ENCODE measurements at regions not wholly inside any gene's neighbourhood (a gene's known extent, or its start where the extent isn't known, plus 50 kb on each side); places are given as distances from the start of the nearest gene placed in this dataset.
A peak's percentile ranks its signal among the peaks of the same experiment; 100 is the strongest.
"Not testable (repeated sequence)": the region's sequence is repeated elsewhere in the genome, so short reads cannot be mapped to it uniquely, and the experiment has no call there.

DNA sequence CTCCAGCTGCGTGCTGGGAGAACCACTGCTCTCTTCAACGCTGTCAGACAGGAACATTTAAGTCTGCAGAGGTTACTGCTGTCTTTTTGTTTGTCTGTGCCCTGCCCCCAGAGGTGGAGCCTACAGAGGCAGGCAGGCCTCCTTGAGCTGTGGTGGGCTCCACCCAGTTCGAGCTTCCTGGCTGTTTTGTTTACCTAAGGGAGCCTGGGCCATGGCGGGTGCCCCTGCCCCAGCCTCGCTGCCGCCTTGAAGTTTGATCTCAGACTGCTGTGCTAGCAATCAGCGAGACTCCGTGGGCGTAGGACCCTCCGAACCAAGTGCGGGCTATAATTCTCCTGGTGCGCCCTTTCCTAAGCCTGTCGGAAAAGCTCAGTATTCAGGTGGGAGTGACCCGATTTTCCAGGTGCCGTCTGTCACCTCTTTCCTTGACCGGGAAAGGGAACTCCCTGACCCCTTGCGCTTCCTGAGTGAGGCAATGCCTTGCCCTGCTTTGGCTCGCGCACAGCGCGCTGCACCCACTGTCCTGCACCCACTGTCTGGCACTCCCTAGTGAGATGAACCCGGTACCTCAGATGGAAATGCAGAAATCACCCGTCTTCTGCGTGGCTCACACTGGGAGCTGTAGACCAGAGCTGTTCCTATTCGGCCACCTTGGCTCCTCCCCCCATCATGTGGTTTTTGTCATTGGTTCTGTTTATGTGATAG is 130.0 kb downstream of the LEPR start:
- H3K36me3 Mint-ChIP-seq; H3K4me1 ChIP-seq (ENCODE audit: control insufficient read depth, insufficient read depth, low read length, poor library complexity, severe bottlenecking); DNase-seq; H3K27ac ChIP-seq (ENCODE audit: insufficient read depth, low read length, poor library complexity, severe bottlenecking); H3K4me3 Mint-ChIP-seq; H3K36me3 ChIP-seq (ENCODE audit: control insufficient read depth, insufficient read depth, low read length); H3K27me3 Mint-ChIP-seq; H3K27me3 ChIP-seq (ENCODE audit: control insufficient read depth, insufficient read depth, low read length); H3K4me1 Mint-ChIP-seq; ATAC-seq (ENCODE audit: low read depth in 2 of 2); H3K4me3 ChIP-seq (ENCODE audit: low read depth, low read length); H3K9me3 ChIP-seq (ENCODE audit: control insufficient read depth in 2 of 2, low read length in 2 of 2): not testable (repeated sequence)
- peak overlapping the region in 1 of 3 donors; percentile 10 for H3K27ac Mint-ChIP-seq
- H3K9me3 Mint-ChIP-seq: peaks cover 0 to 37% (median 15%) of the 10 kb centered on the region in 7 donors

DNA sequence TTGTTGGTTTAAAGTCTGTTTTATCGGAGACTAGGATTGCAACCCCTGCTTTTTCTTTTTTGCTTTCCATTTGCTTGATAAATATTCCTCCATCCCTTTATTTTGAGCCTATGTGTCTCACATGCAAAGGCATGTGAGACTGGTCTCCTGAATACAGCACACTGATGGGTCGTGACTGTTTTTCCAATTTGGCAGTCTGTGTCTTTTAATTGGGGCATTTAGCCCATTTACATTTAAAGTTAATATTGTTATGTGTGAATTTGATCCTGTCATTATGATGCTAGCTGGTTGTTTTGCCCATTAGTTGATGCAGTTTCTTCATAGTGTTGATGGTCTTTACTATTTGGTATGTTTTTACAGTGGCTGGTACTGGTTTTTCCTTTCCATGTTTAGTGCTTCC is 132.0 kb downstream of the LEPR start:
- ATAC-seq (ENCODE audit: low read depth in 2 of 2); H3K4me1 Mint-ChIP-seq; H3K27me3 ChIP-seq (ENCODE audit: control insufficient read depth, insufficient read depth, low read length); H3K27me3 Mint-ChIP-seq; H3K36me3 ChIP-seq (ENCODE audit: control insufficient read depth, insufficient read depth, low read length); DNase-seq; H3K9me3 ChIP-seq (ENCODE audit: control insufficient read depth in 2 of 2, low read length in 2 of 2); H3K4me3 Mint-ChIP-seq; H3K4me1 ChIP-seq (ENCODE audit: control insufficient read depth, insufficient read depth, low read length, poor library complexity, severe bottlenecking); H3K27ac ChIP-seq (ENCODE audit: insufficient read depth, low read length, poor library complexity, severe bottlenecking); H3K4me3 ChIP-seq (ENCODE audit: low read depth, low read length); H3K27ac Mint-ChIP-seq; H3K36me3 Mint-ChIP-seq: not testable (repeated sequence)
- peaks cover 0 to 37% (median 15%) of the 10 kb centered on the region in 7 donors for H3K9me3 Mint-ChIP-seq

DNA sequence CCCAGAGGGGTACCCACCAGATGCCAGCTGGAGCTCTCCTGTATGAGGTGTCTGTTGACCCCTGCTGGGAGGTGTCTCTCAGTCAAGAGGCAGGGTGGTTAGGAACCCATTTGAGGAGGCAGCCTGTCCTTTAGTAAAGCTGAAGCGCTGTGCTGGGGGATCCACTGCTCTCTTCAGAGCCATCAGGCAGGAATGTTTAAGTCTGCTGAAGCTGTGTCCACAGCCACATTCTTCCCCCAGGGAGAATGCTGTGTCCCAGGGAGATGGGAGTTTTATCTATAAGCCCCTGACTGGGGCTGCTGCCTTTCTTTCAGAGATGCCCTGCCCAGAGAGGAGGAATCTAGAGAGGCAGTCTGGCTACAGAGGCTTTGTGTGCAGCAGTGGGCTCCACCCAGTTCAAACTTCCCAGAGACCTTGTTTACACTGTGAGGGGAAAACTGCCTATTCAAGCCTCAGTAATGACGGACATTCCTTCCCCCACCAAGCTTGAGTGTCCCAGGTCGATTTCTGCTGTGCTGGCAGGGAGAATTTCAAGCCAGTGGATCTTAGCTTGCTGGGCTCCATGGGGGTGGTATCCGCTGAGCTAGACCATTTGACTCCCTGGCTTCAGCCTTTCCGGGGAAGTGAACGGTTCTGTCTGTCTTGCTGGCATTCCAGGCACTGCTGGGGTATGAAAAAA is 133.8 kb downstream of the LEPR start:
- not testable (repeated sequence) for H3K9me3 ChIP-seq (ENCODE audit: control insufficient read depth in 2 of 2, low read length in 2 of 2); H3K4me1 ChIP-seq (ENCODE audit: control insufficient read depth, insufficient read depth, low read length, poor library complexity, severe bottlenecking); ATAC-seq (ENCODE audit: low read depth in 2 of 2); H3K27me3 ChIP-seq (ENCODE audit: control insufficient read depth, insufficient read depth, low read length); H3K27ac Mint-ChIP-seq; H3K27me3 Mint-ChIP-seq; H3K4me3 Mint-ChIP-seq; H3K27ac ChIP-seq (ENCODE audit: insufficient read depth, low read length, poor library complexity, severe bottlenecking); H3K4me1 Mint-ChIP-seq; H3K36me3 ChIP-seq (ENCODE audit: control insufficient read depth, insufficient read depth, low read length); H3K4me3 ChIP-seq (ENCODE audit: low read depth, low read length); H3K36me3 Mint-ChIP-seq; DNase-seq
- peaks cover 0 to 37% (median 15%) of the 10 kb centered on the region in 7 donors for H3K9me3 Mint-ChIP-seq

DNA sequence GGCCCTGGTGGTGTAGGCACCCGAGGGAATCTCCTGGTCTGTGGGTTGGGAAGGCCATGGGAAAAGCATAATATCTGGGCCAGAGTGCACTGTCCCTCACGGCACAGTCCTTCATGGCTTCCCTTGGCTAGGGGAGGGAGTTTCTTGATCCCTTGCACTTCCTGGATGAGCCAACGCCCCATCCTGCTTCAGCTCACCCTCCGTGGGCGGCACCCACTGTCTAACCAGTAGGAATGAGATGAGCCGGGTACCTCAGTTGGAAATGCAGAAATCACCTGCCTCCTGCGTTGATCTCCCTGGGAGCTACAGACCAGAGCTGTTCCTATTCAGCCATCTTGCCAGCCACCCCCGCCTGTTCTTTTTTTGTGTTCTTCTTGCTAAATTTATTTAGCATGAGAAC is 134.4 kb downstream of the LEPR start:
- ATAC-seq (ENCODE audit: low read depth in 2 of 2): no peak
- no peaks in the 10 kb centered on the region for H3K27me3 Mint-ChIP-seq
- H3K9me3 Mint-ChIP-seq: peaks cover 0 to 37% (median 15%) of the 10 kb centered on the region in 7 donors
- DNase-seq: no peak
- no peaks in the 10 kb centered on the region for H3K4me1 Mint-ChIP-seq
- H3K27me3 ChIP-seq (ENCODE audit: control insufficient read depth, insufficient read depth, low read length): no peaks in the 10 kb centered on the region
- no peak overlapping the region for H3K4me3 ChIP-seq (ENCODE audit: low read depth, low read length)
- H3K36me3 Mint-ChIP-seq: peaks cover 6% of the 10 kb centered on the region
- H3K27ac Mint-ChIP-seq: no peak overlapping the region
- H3K27ac ChIP-seq (ENCODE audit: insufficient read depth, low read length, poor library complexity, severe bottlenecking): no peak overlapping the region
- no peaks in the 10 kb centered on the region for H3K4me1 ChIP-seq (ENCODE audit: control insufficient read depth, insufficient read depth, low read length, poor library complexity, severe bottlenecking)
- no peak overlapping the region for H3K4me3 Mint-ChIP-seq
- no peaks in the 10 kb centered on the region for H3K36me3 ChIP-seq (ENCODE audit: control insufficient read depth, insufficient read depth, low read length)
- H3K9me3 ChIP-seq (ENCODE audit: control insufficient read depth in 2 of 2, low read length in 2 of 2): peaks cover 0 to 3% of the 10 kb centered on the region in 2 experiments

DNA sequence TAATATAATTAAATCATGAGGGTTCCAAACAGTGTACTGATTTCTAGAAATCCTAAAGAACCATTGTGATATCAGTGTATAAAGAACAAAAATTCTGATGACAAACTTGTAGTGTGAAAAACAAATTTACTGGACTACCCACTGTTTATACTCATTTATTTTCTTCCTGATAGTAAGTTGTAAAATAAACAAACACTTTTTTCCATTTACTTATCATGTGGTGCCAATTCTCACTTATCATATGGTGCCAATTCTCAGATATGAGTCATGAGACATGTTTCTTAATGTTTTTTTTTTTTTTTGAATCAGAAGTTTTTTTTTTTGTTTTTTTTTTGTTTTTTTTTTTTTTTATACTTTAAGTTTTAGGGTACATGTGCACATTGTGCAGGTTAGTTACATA is 137.7 kb downstream of the LEPR start:
- peaks cover 0 to 10% (median 5%) of the 10 kb centered on the region in 7 donors for H3K9me3 Mint-ChIP-seq
- H3K27me3 Mint-ChIP-seq: no peaks in the 10 kb centered on the region
- H3K36me3 ChIP-seq (ENCODE audit: control insufficient read depth, insufficient read depth, low read length): no peaks in the 10 kb centered on the region
- DNase-seq: no peak
- no peak overlapping the region for H3K4me3 Mint-ChIP-seq
- H3K27ac Mint-ChIP-seq: no peak overlapping the region
- H3K4me3 ChIP-seq (ENCODE audit: low read depth, low read length): no peak overlapping the region
- no peak overlapping the region for H3K27ac ChIP-seq (ENCODE audit: insufficient read depth, low read length, poor library complexity, severe bottlenecking)
- no peaks in the 10 kb centered on the region for H3K4me1 Mint-ChIP-seq
- H3K9me3 ChIP-seq (ENCODE audit: control insufficient read depth in 2 of 2, low read length in 2 of 2): peaks cover 0 to 3% of the 10 kb centered on the region in 2 experiments
- no peaks in the 10 kb centered on the region for H3K36me3 Mint-ChIP-seq
- no peaks in the 10 kb centered on the region for H3K27me3 ChIP-seq (ENCODE audit: control insufficient read depth, insufficient read depth, low read length)
- ATAC-seq (ENCODE audit: low read depth in 2 of 2): no peak
- no peaks in the 10 kb centered on the region for H3K4me1 ChIP-seq (ENCODE audit: control insufficient read depth, insufficient read depth, low read length, poor library complexity, severe bottlenecking)

DNA sequence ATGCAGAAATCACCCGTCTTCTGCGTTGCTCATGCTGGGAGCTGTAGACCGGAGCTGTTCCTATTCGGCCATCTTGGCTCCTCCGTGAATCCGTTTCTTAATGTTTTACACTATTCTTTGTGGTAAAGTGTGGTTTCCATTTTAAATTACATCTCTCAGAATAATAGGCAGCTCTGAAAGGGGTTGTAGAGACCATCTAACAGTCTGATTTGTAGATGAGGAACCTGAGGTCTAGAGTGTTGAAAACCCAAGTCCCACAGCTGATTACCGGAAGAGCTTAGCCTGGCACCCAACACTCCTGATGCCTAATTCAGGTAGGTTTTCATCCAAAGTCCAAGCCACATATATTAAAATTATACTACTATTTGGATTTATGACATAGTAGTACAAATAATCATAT is 144.0 kb downstream of the LEPR start:
- no peaks in the 10 kb centered on the region for H3K27me3 ChIP-seq (ENCODE audit: control insufficient read depth, insufficient read depth, low read length)
- H3K27me3 Mint-ChIP-seq: no peaks in the 10 kb centered on the region
- H3K4me1 ChIP-seq (ENCODE audit: control insufficient read depth, insufficient read depth, low read length, poor library complexity, severe bottlenecking): no peaks in the 10 kb centered on the region
- H3K27ac Mint-ChIP-seq: no peak overlapping the region
- H3K4me1 Mint-ChIP-seq: no peaks in the 10 kb centered on the region
- peaks cover 14% of the 10 kb centered on the region for H3K36me3 Mint-ChIP-seq
- H3K4me3 ChIP-seq (ENCODE audit: low read depth, low read length): no peak overlapping the region
- DNase-seq: no peak
- peaks cover 0 to 9% (median 0%) of the 10 kb centered on the region in 7 donors for H3K9me3 Mint-ChIP-seq
- H3K36me3 ChIP-seq (ENCODE audit: control insufficient read depth, insufficient read depth, low read length): no peaks in the 10 kb centered on the region
- no peaks in the 10 kb centered on the region for H3K9me3 ChIP-seq (ENCODE audit: control insufficient read depth in 2 of 2, low read length in 2 of 2)
- H3K4me3 Mint-ChIP-seq: no peak overlapping the region
- no peak for ATAC-seq (ENCODE audit: low read depth in 2 of 2)
- no peak overlapping the region for H3K27ac ChIP-seq (ENCODE audit: insufficient read depth, low read length, poor library complexity, severe bottlenecking)

DNA sequence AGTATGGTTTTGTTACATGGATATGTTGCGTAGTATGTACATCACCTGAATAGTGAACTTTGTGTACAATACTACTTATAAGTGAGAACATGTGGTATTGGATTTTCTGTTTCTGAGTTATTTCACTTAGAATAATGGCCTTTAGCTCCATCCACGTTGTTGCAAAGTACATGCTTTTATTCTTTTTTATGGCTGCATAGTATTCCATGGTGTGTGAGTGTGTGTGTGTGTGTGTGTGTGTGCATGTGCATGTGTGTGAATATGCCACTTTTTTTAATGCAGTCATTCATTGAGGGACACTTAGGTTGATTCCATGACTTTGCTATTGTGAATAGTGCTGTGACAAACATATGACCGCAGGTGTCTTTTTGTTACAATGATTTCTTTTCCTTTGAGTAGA is 147.8 kb downstream of the LEPR start:
- Mint-ChIP-seq H3K4me1 (no peaks in the 10 kb centered on the region), H3K36me3 (peaks cover 14% of the 10 kb centered on the region), H3K9me3 (peaks cover 0 to 9% (median 0%) of the 10 kb centered on the region in 7 donors), H3K27me3 (no peaks in the 10 kb centered on the region), H3K4me3 (no peak overlapping the region), H3K27ac (no peak overlapping the region)
- Histone ChIP-seq H3K4me3 (ENCODE audit: low read depth, low read length) (no peak overlapping the region), H3K36me3 (ENCODE audit: control insufficient read depth, insufficient read depth, low read length) (no peaks in the 10 kb centered on the region), H3K9me3 (ENCODE audit: control insufficient read depth in 2 of 2, low read length in 2 of 2) (no peaks in the 10 kb centered on the region), H3K4me1 (ENCODE audit: control insufficient read depth, insufficient read depth, low read length, poor library complexity, severe bottlenecking) (no peaks in the 10 kb centered on the region), H3K27me3 (ENCODE audit: control insufficient read depth, insufficient read depth, low read length) (no peaks in the 10 kb centered on the region), H3K27ac (ENCODE audit: insufficient read depth, low read length, poor library complexity, severe bottlenecking) (no peak overlapping the region)
- DNase-seq (no peak), ATAC-seq (ENCODE audit: low read depth in 2 of 2) (no peak)

Data from CD4-positive, CD25-positive, alpha-beta regulatory T cell (primary cell).